ENCODE measurements at regions not wholly inside any gene's neighbourhood (a gene's known extent, or its start where the extent isn't known, plus 50 kb on each side); places are given as distances from the start of the nearest gene placed in this dataset.

- no peak for TF ChIP-seq CTCF (IDR thresholded peaks at IDR 0.05; ENCODE audit: low read depth, low read length)
Measured at GRCh38 chr1:14538335-14538734, 60.1 kb upstream of the KAZN start.

GRCh38 chr1:14539309-14539708 is 59.2 kb upstream of the KAZN start:
- no peak for TF ChIP-seq CTCF (IDR thresholded peaks at IDR 0.05; ENCODE audit: low read depth, low read length)
- no peak overlapping the region for H3K4me3 ChIP-seq (ENCODE audit: low read depth, low read length)

More at GRCh38 chr1:14538335-14538734, 60.1 kb upstream of the KAZN start:
- H3K4me3 ChIP-seq (ENCODE audit: low read depth, low read length) = no peak overlapping the region

- TF ChIP-seq CTCF (IDR thresholded peaks at IDR 0.05; ENCODE audit: low read depth, low read length) = no peak
- no peak overlapping the region for H3K4me3 ChIP-seq (ENCODE audit: low read depth, low read length)
Measured at GRCh38 chr1:14539953-14540563, 58.4 kb upstream of the KAZN start.

GRCh38 chr1:14541348-14541747 is 57.1 kb upstream of the KAZN start:
- H3K4me3 ChIP-seq (ENCODE audit: low read depth, low read length) = no peak overlapping the region
- TF ChIP-seq CTCF (IDR thresholded peaks at IDR 0.05; ENCODE audit: low read depth, low read length) = no peak

GRCh38 chr1:14543191-14543840 is 55.2 kb upstream of the KAZN start:
- H3K4me3 ChIP-seq (ENCODE audit: low read depth, low read length) = no peak overlapping the region
- no peak for TF ChIP-seq CTCF (IDR thresholded peaks at IDR 0.05; ENCODE audit: low read depth, low read length)

GRCh38 chr1:14544319-14544718 is 54.2 kb upstream of the KAZN start:
- no peak for TF ChIP-seq CTCF (IDR thresholded peaks at IDR 0.05; ENCODE audit: low read depth, low read length)
- H3K4me3 ChIP-seq (ENCODE audit: low read depth, low read length) = no peak overlapping the region

- H3K4me3 ChIP-seq (ENCODE audit: low read depth, low read length) = no peak overlapping the region
- no peak for TF ChIP-seq CTCF (IDR thresholded peaks at IDR 0.05; ENCODE audit: low read depth, low read length)
Measured at GRCh38 chr1:14545422-14546025, 53.0 kb upstream of the KAZN start.
